A549 (cell line): ENCODE measurements at regions not wholly inside any gene's neighbourhood (a gene's known extent, or its start where the extent isn't known, plus 50 kb on each side); places are given as distances from the start of the nearest gene placed in this dataset.
"Not testable (repeated sequence)": the region's sequence is repeated elsewhere in the genome, so short reads cannot be mapped to it uniquely, and the experiment has no call there.

Experiments
- CEBPB ChIP-seq, 2 experiments: fragments of >200 bp in 1 of 2; sonication (Bioruptor Twin) in 1 of 2; formaldehyde crosslinking in 1 of 2; IDR thresholded peaks; 2 replicates each; pipeline ENCODE4 v1.6.1; 2012 to 2016
- GATA3 ChIP-seq: IDR thresholded peaks from 2 replicates; pipeline ENCODE4 v1.6.1; 2012; ENCODE audit warnings: borderline replicate concordance
- HDAC2 ChIP-seq: fragments of 200-600 bp; sonication (generic); IDR thresholded peaks from 2 replicates; pipeline ENCODE4 v1.6.1; 2016
- POLR2A ChIP-seq: IDR thresholded peaks from 2 replicates; pipeline ENCODE4 v1.6.1; 2012; ENCODE audit warnings: mild to moderate bottlenecking, low read length
- RAD21 ChIP-seq, 2 experiments: fragments of >200 bp in 1 of 2; sonication (Bioruptor Twin) in 1 of 2; formaldehyde crosslinking in 1 of 2; IDR thresholded peaks in 1 of 2; conservative IDR thresholded peaks in 1 of 2; 2 replicates in 1 of 2; 3 replicates in 1 of 2; pipeline ENCODE4 v1.6.1; 2012 to 2018; ENCODE audit warnings: inconsistent platforms in 1 of 2
- TP53 ChIP-seq: fragments of 250-450 bp; sonication (Bioruptor Pico); IDR thresholded peaks from 2 replicates; pipeline ENCODE4 v1.5.0; 2021; ENCODE audit warnings: mild to moderate bottlenecking, moderate library complexity
- TF ChIP-seq, protein P1 (sequence below): fragments of >200 bp; sonication (Bioruptor Twin); formaldehyde crosslinking; IDR thresholded peaks from 3 replicates; pipeline ENCODE4 v1.5.1; 2016
- TF ChIP-seq, protein P2 (sequence below): IDR thresholded peaks from 2 replicates; pipeline ENCODE4 v1.6.1; 2012
- TF ChIP-seq, protein P3 (sequence below): fragments of 200-600 bp; sonication (generic); IDR thresholded peaks from 2 replicates; pipeline ENCODE4 v1.6.1; 2016; ENCODE audit warnings: antibody characterized with exemption, mild to moderate bottlenecking, moderate library complexity

- TF ChIP-seq GATA3; CEBPB (IDR thresholded peaks at IDR 0.05); HDAC2; TP53 (CRISPR knock-in tag); POLR2A; RAD21 (conservative IDR thresholded peaks at IDR 0.05 in 1 of 2, IDR thresholded peaks at IDR 0.05 in 1 of 2): not testable (repeated sequence)
- TF ChIP-seq, protein P1, sequence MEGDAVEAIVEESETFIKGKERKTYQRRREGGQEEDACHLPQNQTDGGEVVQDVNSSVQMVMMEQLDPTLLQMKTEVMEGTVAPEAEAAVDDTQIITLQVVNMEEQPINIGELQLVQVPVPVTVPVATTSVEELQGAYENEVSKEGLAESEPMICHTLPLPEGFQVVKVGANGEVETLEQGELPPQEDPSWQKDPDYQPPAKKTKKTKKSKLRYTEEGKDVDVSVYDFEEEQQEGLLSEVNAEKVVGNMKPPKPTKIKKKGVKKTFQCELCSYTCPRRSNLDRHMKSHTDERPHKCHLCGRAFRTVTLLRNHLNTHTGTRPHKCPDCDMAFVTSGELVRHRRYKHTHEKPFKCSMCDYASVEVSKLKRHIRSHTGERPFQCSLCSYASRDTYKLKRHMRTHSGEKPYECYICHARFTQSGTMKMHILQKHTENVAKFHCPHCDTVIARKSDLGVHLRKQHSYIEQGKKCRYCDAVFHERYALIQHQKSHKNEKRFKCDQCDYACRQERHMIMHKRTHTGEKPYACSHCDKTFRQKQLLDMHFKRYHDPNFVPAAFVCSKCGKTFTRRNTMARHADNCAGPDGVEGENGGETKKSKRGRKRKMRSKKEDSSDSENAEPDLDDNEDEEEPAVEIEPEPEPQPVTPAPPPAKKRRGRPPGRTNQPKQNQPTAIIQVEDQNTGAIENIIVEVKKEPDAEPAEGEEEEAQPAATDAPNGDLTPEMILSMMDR = not testable (repeated sequence)
- TF ChIP-seq, protein P2, sequence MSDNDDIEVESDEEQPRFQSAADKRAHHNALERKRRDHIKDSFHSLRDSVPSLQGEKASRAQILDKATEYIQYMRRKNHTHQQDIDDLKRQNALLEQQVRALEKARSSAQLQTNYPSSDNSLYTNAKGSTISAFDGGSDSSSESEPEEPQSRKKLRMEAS = not testable (repeated sequence)
- TF ChIP-seq, protein P3, sequence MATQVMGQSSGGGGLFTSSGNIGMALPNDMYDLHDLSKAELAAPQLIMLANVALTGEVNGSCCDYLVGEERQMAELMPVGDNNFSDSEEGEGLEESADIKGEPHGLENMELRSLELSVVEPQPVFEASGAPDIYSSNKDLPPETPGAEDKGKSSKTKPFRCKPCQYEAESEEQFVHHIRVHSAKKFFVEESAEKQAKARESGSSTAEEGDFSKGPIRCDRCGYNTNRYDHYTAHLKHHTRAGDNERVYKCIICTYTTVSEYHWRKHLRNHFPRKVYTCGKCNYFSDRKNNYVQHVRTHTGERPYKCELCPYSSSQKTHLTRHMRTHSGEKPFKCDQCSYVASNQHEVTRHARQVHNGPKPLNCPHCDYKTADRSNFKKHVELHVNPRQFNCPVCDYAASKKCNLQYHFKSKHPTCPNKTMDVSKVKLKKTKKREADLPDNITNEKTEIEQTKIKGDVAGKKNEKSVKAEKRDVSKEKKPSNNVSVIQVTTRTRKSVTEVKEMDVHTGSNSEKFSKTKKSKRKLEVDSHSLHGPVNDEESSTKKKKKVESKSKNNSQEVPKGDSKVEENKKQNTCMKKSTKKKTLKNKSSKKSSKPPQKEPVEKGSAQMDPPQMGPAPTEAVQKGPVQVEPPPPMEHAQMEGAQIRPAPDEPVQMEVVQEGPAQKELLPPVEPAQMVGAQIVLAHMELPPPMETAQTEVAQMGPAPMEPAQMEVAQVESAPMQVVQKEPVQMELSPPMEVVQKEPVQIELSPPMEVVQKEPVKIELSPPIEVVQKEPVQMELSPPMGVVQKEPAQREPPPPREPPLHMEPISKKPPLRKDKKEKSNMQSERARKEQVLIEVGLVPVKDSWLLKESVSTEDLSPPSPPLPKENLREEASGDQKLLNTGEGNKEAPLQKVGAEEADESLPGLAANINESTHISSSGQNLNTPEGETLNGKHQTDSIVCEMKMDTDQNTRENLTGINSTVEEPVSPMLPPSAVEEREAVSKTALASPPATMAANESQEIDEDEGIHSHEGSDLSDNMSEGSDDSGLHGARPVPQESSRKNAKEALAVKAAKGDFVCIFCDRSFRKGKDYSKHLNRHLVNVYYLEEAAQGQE = not testable (repeated sequence)
These were observed 505.2 kb downstream of the RPIA start for GRCh38 chr2:89196719-89197118.
